Naive thymus-derived CD4-positive, alpha-beta T cell (primary cell): ENCODE measurements at regions not wholly inside any gene's neighbourhood (a gene's known extent, or its start where the extent isn't known, plus 50 kb on each side); places are given as distances from the start of the nearest gene placed in this dataset.

ENCODE experiments used
- ATAC-seq: fragments of 150-1000 bp; cut with Tn5 transposase; 2 replicates; pipeline ENCODE4 v1.10.0; 2021; ENCODE audit warnings: mild to moderate bottlenecking, moderate library complexity
- CTCF ChIA-PET: fragments of 350-600 bp; sonication (Branson Sonifier 250); formaldehyde crosslinking; loops from one replicate; lab custom pipeline; 2021; ENCODE audit warnings: antibody characterized with exemption; lab: Charles Lee
- POLR2A ChIA-PET: fragments of 350-600 bp; sonication (Branson Sonifier 250); formaldehyde crosslinking; loops from one replicate; lab custom pipeline; 2021; ENCODE audit warnings: antibody characterized with exemption, inconsistent platforms; lab: Charles Lee
- DNase-seq, 9 donors: peaks; one replicate each; pipeline versions ENCODE4 v3.0.0 to v3.0.0-alpha.2; 2020 to 2022; ENCODE audit warnings: mixed read lengths in 1 of 9
- H3K27ac ChIP-seq: one replicate; pipeline ENCODE4 v1.7.0; 2013; ENCODE audit warnings: mild to moderate bottlenecking, low read depth, low read length, moderate library complexity
- H3K27me3 ChIP-seq, 2 donors: one replicate each; pipeline ENCODE4 v1.7.0; 2013; ENCODE audit warnings: low read length in 2 of 2, mild to moderate bottlenecking in 2 of 2, moderate library complexity in 2 of 2; ENCODE audit not compliant: control insufficient read depth in 2 of 2, insufficient read depth in 2 of 2
- H3K36me3 ChIP-seq, 3 experiments: 1 replicate in 2 of 3; 2 replicates in 1 of 3; pipeline ENCODE4 v1.7.0; 2013; ENCODE audit warnings: low read length in 3 of 3, mild to moderate bottlenecking in 3 of 3, moderate library complexity in 1 of 3; ENCODE audit not compliant: insufficient read depth in 3 of 3, control insufficient read depth in 2 of 3
- H3K4me1 ChIP-seq, 2 donors: one replicate each; pipeline ENCODE4 v1.7.0; 2013; ENCODE audit warnings: low read length in 2 of 2, mild to moderate bottlenecking in 2 of 2, moderate library complexity in 1 of 2; ENCODE audit not compliant: control insufficient read depth in 2 of 2, insufficient read depth in 2 of 2
- H3K4me3 ChIP-seq: 2 replicates; pipeline ENCODE4 v1.7.0; 2013; ENCODE audit warnings: mild to moderate bottlenecking, low read length
- H3K9me3 ChIP-seq, 3 experiments: 1 replicate in 2 of 3; 2 replicates in 1 of 3; pipeline ENCODE4 v1.7.0; 2013; ENCODE audit warnings: low read length in 3 of 3; ENCODE audit not compliant: control insufficient read depth in 2 of 3
- H3K27ac Mint-ChIP-seq, 9 donors: one replicate each; pipeline ENCODE4 v1.8.0; 2020 to 2022; ENCODE audit warnings: mixed read lengths in 9 of 9, mild to moderate bottlenecking in 8 of 9, moderate library complexity in 5 of 9, inconsistent platforms in 2 of 9
- H3K27me3 Mint-ChIP-seq, 5 donors: one replicate each; pipeline ENCODE4 v1.8.0; 2021 to 2022; ENCODE audit warnings: mixed read lengths in 5 of 5, mild to moderate bottlenecking in 1 of 5
- H3K36me3 Mint-ChIP-seq, 5 donors: one replicate each; pipeline ENCODE4 v1.8.0; 2020 to 2022; ENCODE audit warnings: mixed read lengths in 5 of 5, mild to moderate bottlenecking in 3 of 5, inconsistent platforms in 1 of 5
- H3K4me1 Mint-ChIP-seq, 7 donors: one replicate each; pipeline ENCODE4 v1.8.0; 2020 to 2022; ENCODE audit warnings: mixed read lengths in 7 of 7, mild to moderate bottlenecking in 3 of 7, inconsistent platforms in 1 of 7
- H3K4me3 Mint-ChIP-seq, 10 donors: one replicate each; pipeline ENCODE4 v1.8.0; 2020 to 2022; ENCODE audit warnings: mild to moderate bottlenecking in 10 of 10, mixed read lengths in 10 of 10, moderate library complexity in 6 of 10, inconsistent platforms in 2 of 10
- H3K9me3 Mint-ChIP-seq, 11 donors: one replicate each; pipeline ENCODE4 v1.8.0; 2020 to 2022; ENCODE audit warnings: mixed read lengths in 11 of 11, mild to moderate bottlenecking in 4 of 11, inconsistent platforms in 1 of 11, moderate library complexity in 1 of 11
- intact Hi-C, 2 donors: fragments of 100-400 bp; cut with micrococcal nuclease; formaldehyde crosslinking; loops; one replicate each; pipeline ENCODE4 v1.15.1; 2023

DNA sequence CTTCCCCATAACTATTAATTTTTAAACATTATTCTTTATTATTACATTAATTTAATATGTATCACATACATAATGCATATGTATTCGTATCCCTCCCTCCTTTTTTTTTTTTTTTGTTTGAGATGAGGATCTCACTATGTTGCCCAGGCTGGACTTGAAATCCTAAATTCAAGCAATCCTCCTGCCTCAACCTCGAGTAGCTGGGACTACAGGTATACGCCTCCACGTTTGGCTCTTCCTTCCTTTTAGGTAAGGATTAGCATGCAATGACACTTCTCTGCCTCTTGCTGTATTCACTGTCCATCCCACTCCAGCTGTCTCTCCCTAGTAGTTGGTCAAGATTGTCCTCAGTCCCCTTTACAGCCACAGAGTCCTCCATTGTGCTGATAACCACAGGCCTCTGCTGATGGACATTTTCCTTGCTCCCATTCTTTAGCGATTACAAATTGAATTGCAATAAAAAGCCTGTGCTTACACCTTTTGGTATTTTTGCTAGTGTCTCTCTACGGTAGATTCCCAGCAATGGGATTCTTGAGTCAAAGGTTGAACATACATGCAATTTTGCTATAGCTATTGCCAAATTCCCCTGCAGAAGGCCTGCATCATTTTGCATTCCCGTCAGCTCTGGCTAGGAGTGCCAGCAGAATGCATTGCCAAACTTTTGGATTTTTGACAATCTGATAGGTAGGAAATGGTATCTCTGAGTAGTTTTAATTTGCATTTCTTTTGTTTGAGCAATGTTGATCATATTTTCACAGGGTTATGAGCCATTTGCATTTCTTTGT is 156.6 kb downstream of the SMAD6 start:
- peaks cover 0 to 12% (median 4%) of the 10 kb centered on the region in 7 donors for H3K4me1 Mint-ChIP-seq
- Histone ChIP-seq H3K4me1 (peaks cover 0 to 4% of the 10 kb centered on the region in 2 donors), H3K9me3 (no peaks in the 10 kb centered on the region), H3K4me3 (no peak overlapping the region), H3K27me3 (peaks cover 0 to 3% of the 10 kb centered on the region in 2 donors), H3K36me3 (no peaks in the 10 kb centered on the region), H3K27ac (no peak overlapping the region)
- ChIA-PET CTCF (interaction anchor here (0.8 kb wide), 1 partner anchor 458 kb away, joined by 4 read pairs; no protein-coding TSS in a partner anchor), POLR2A (no interaction called here)
- ATAC-seq (no peak), DNase-seq (no peak)
- H3K4me3 Mint-ChIP-seq, result no peak overlapping the region
- H3K27ac Mint-ChIP-seq, result no peak overlapping the region
- H3K9me3 Mint-ChIP-seq, result no peaks in the 10 kb centered on the region
- peaks cover 28 to 41% (median 36%) of the 10 kb centered on the region in 5 donors for H3K27me3 Mint-ChIP-seq
- H3K36me3 Mint-ChIP-seq, result no peaks in the 10 kb centered on the region
- intact Hi-C loops, result no loop called here

GRCh38 chr15:66859688-66860253 is 157.7 kb downstream of the SMAD6 start:
- Mint-ChIP-seq H3K27me3 (peaks cover 28 to 35% (median 32%) of the 10 kb centered on the region in 5 donors), H3K4me3 (no peak overlapping the region), H3K36me3 (no peaks in the 10 kb centered on the region), H3K4me1 (peaks cover 0 to 12% (median 4%) of the 10 kb centered on the region in 7 donors), H3K9me3 (no peaks in the 10 kb centered on the region), H3K27ac (no peak overlapping the region)
- peaks cover 0 to 4% of the 10 kb centered on the region in 2 donors for H3K4me1 ChIP-seq
- CTCF ChIA-PET, result interaction anchor here (0.6 kb wide), 1 partner anchor 154 kb away, joined by 3 read pairs; no protein-coding TSS in a partner anchor
- no peak overlapping the region for H3K4me3 ChIP-seq
- no peak overlapping the region for H3K27ac ChIP-seq
- ATAC-seq (no peak), DNase-seq (no peak)
- intact Hi-C loops, result no loop called here
- peaks cover 0 to 3% of the 10 kb centered on the region in 2 donors for H3K27me3 ChIP-seq
- no peaks in the 10 kb centered on the region for H3K9me3 ChIP-seq
- POLR2A ChIA-PET, result no interaction called here
- no peaks in the 10 kb centered on the region for H3K36me3 ChIP-seq

DNA sequence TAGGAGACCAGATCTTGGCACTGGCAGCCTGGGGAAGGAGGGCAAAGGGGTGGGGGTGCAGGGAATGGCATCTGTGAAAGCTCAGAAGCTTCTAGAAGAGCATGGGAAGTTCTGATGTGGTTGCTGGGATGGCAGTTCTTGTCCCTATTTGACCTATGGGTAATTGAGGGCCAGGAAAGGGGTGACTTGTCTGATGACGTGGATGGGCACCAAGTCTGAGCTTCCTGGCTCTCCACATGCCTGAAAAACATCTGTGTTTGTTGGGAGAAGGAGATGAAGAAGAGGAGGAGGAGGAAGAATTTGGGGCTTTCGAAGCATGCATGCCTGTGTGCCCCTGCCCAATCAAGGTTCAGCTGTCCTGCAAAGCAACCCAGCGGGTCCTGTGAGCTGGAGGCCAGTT is 158.8 kb downstream of the SMAD6 start:
- ChIA-PET CTCF (no interaction called here), POLR2A (interaction anchor here (0.7 kb wide), 1 partner anchor 678 kb away, joined by 3 read pairs; no protein-coding TSS in a partner anchor)
- Histone ChIP-seq H3K9me3 (no peaks in the 10 kb centered on the region), H3K36me3 (no peaks in the 10 kb centered on the region), H3K4me3 (no peak overlapping the region), H3K27me3 (peaks cover 0 to 3% of the 10 kb centered on the region in 2 donors), H3K4me1 (peaks cover 0 to 4% of the 10 kb centered on the region in 2 donors), H3K27ac (no peak overlapping the region)
- Mint-ChIP-seq H3K27me3 (peaks cover 26 to 41% (median 29%) of the 10 kb centered on the region in 5 donors), H3K4me3 (no peak overlapping the region), H3K4me1 (peaks cover 0 to 12% (median 4%) of the 10 kb centered on the region in 7 donors), H3K9me3 (no peaks in the 10 kb centered on the region), H3K27ac (no peak overlapping the region), H3K36me3 (no peaks in the 10 kb centered on the region)
- intact Hi-C loops, result no loop called here
- ATAC-seq (no peak), DNase-seq (no peak)

GRCh38 chr15:66862111-66862939 is 160.3 kb downstream of the SMAD6 start:
- H3K27ac Mint-ChIP-seq, result no peak overlapping the region
- intact Hi-C loops, result no loop called here
- peaks cover 0 to 14% (median 4%) of the 10 kb centered on the region in 7 donors for H3K4me1 Mint-ChIP-seq
- ChIA-PET POLR2A (no interaction called here), CTCF (interaction anchor here (0.7 to 1.3 kb wide), 3 partner anchors 11 to 49 kb away, joined by 3 read pairs; no protein-coding TSS in a partner anchor)
- no peaks in the 10 kb centered on the region for H3K36me3 Mint-ChIP-seq
- H3K9me3 Mint-ChIP-seq, result no peaks in the 10 kb centered on the region
- H3K27me3 ChIP-seq, result peaks cover 0 to 3% of the 10 kb centered on the region in 2 donors
- no peaks in the 10 kb centered on the region for H3K9me3 ChIP-seq
- ATAC-seq (no peak), DNase-seq (no peak)
- no peak overlapping the region for H3K4me3 ChIP-seq
- no peaks in the 10 kb centered on the region for H3K36me3 ChIP-seq
- peaks cover 0 to 4% of the 10 kb centered on the region in 2 donors for H3K4me1 ChIP-seq
- H3K27me3 Mint-ChIP-seq, result peaks cover 23 to 44% (median 32%) of the 10 kb centered on the region in 5 donors
- H3K4me3 Mint-ChIP-seq, result no peak overlapping the region
- no peak overlapping the region for H3K27ac ChIP-seq

GRCh38 chr15:66862940-66863335 is 160.9 kb downstream of the SMAD6 start:
- ChIA-PET POLR2A (no interaction called here), CTCF (interaction anchor here (0.6 to 0.7 kb wide), 2 partner anchors 49 to 278 kb away, joined by 3 to 4 read pairs; no protein-coding TSS in a partner anchor)
- ATAC-seq (peak; percentile 87), DNase-seq (peak; percentile 20 to 74 (median 58))
- H3K9me3 Mint-ChIP-seq, result no peaks in the 10 kb centered on the region
- no peak overlapping the region for H3K4me3 Mint-ChIP-seq
- no peaks in the 10 kb centered on the region for H3K36me3 Mint-ChIP-seq
- peaks cover 0 to 4% of the 10 kb centered on the region in 2 donors for H3K4me1 ChIP-seq
- no peak overlapping the region for H3K27ac ChIP-seq
- intact Hi-C loops, result no loop called here
- H3K36me3 ChIP-seq, result no peaks in the 10 kb centered on the region
- no peak overlapping the region for H3K4me3 ChIP-seq
- no peaks in the 10 kb centered on the region for H3K9me3 ChIP-seq
- peaks cover 0 to 3% of the 10 kb centered on the region in 2 donors for H3K27me3 ChIP-seq
- peaks cover 24 to 50% (median 34%) of the 10 kb centered on the region in 5 donors for H3K27me3 Mint-ChIP-seq
- no peak overlapping the region for H3K27ac Mint-ChIP-seq
- peaks cover 0 to 14% (median 4%) of the 10 kb centered on the region in 7 donors for H3K4me1 Mint-ChIP-seq

DNA sequence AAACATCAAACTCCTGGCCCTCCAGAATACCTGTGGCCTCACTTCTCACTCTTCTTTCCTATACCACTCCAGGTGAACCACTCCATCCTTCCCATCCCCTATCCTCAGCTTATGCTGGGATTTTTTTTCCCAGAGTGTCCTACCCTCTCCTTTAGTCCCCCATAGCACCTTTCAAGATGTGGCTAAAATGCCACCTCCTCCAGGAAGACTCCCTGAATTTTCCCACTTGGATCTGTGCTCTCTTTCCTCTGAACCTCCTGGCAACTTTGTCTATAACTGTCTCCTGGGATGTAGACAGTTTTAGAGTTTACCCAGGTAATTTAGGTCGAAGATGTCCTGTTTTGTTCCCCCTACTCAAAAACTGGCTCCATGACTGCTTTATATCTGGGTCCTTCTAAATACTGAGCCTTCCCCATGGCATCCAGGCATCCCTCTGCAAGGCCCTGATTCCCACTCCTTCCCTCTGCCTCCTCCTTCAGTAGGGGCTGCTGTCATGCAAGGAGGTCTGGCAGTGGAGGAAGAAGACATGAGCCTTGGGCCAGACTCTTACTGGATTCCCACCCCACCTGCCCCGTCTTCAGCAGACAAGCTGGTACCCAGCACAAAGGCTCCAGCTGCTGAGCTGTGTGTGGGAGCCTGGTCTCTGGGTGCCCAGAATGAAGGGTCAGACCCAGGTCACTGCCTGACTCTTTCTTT is 161.5 kb downstream of the SMAD6 start:
- peaks cover 0 to 14% (median 4%) of the 10 kb centered on the region in 7 donors for H3K4me1 Mint-ChIP-seq
- ATAC-seq (no peak), DNase-seq (no peak)
- H3K4me3 Mint-ChIP-seq, result no peak overlapping the region
- H3K4me3 ChIP-seq, result no peak overlapping the region
- H3K27me3 ChIP-seq, result peaks cover 0 to 3% of the 10 kb centered on the region in 2 donors
- H3K36me3 Mint-ChIP-seq, result no peaks in the 10 kb centered on the region
- peaks cover 0 to 4% of the 10 kb centered on the region in 2 donors for H3K4me1 ChIP-seq
- peaks cover 28 to 54% (median 38%) of the 10 kb centered on the region in 5 donors for H3K27me3 Mint-ChIP-seq
- no peaks in the 10 kb centered on the region for H3K9me3 Mint-ChIP-seq
- no peak overlapping the region for H3K27ac Mint-ChIP-seq
- POLR2A ChIA-PET, result interaction anchor here (0.6 kb wide), 1 partner anchor 224 kb away, joined by 3 read pairs; no protein-coding TSS in a partner anchor
- no peaks in the 10 kb centered on the region for H3K36me3 ChIP-seq
- H3K9me3 ChIP-seq, result no peaks in the 10 kb centered on the region
- intact Hi-C loops, result no loop called here
- no peak overlapping the region for H3K27ac ChIP-seq
- CTCF ChIA-PET, result interaction anchor here (0.6 to 1.6 kb wide), 2 partner anchors 12 to 278 kb away, joined by 4 to 6 read pairs; no protein-coding TSS in a partner anchor
